ENCODE measurements at regions not wholly inside any gene's neighbourhood (a gene's known extent, or its start where the extent isn't known, plus 50 kb on each side); places are given as distances from the start of the nearest gene placed in this dataset.

GRCh38 chr14:82482345-82482744 lies 948.7 kb upstream of the SEL1L start:
- H3K27me3 ChIP-seq (ENCODE audit: insufficient read depth, low read depth) = no peaks in the 10 kb centered on the region
- H3K79me2 ChIP-seq (ENCODE audit: insufficient read depth, low read depth) = no peaks in the 10 kb centered on the region
- H4K20me1 ChIP-seq (ENCODE audit: insufficient read depth) = no peaks in the 10 kb centered on the region
- no peak for TF ChIP-seq CTCF (conservative IDR thresholded peaks at IDR 0.05; ENCODE audit: low read depth, low read length)
- no peak overlapping the region for H3K4me2 ChIP-seq
- H2AFZ ChIP-seq (ENCODE audit: low read depth) = no peak overlapping the region
- H3K4me3 ChIP-seq (IDR thresholded peaks at IDR 0.05; ENCODE audit: insufficient read depth, low read depth, low read length) = no peak overlapping the region
- no peak overlapping the region for H3K9ac ChIP-seq
- H3K4me1 ChIP-seq (ENCODE audit: low read depth, poor library complexity, severe bottlenecking) = no peaks in the 10 kb centered on the region
- no peaks in the 10 kb centered on the region for H3K36me3 ChIP-seq (ENCODE audit: insufficient read depth)
- H3K27ac ChIP-seq = no peak overlapping the region

DNA sequence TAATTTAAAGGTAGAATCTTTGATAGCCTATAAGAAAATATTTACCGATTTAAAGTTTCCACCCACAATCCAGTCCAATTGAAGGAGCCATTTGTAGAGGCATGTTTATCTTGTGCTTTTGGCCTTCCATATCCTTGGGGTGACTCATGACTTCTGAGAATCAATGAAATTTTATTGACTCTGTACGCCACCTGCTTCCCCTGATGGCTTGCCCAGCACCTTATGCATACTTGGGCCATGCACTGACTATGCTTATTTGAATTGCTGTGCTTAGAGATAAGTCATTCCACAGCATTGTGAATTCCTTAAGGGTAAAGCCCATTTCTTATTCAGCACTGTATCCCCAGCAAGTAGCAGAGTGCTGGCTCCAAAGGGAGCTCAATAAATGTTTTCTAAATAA lies 954.8 kb upstream of the SEL1L start:
- no peaks in the 10 kb centered on the region for H3K4me1 ChIP-seq (ENCODE audit: low read depth, poor library complexity, severe bottlenecking)
- H4K20me1 ChIP-seq (ENCODE audit: insufficient read depth) = no peaks in the 10 kb centered on the region
- TF ChIP-seq CTCF (conservative IDR thresholded peaks at IDR 0.05; ENCODE audit: low read depth, low read length) = no peak
- H3K79me2 ChIP-seq (ENCODE audit: insufficient read depth, low read depth) = no peaks in the 10 kb centered on the region
- no peak overlapping the region for H2AFZ ChIP-seq (ENCODE audit: low read depth)
- no peak overlapping the region for H3K9ac ChIP-seq
- H3K4me3 ChIP-seq (IDR thresholded peaks at IDR 0.05; ENCODE audit: insufficient read depth, low read depth, low read length) = no peak overlapping the region
- no peaks in the 10 kb centered on the region for H3K27me3 ChIP-seq (ENCODE audit: insufficient read depth, low read depth)
- H3K4me2 ChIP-seq = no peak overlapping the region
- no peak overlapping the region for H3K27ac ChIP-seq
- no peaks in the 10 kb centered on the region for H3K36me3 ChIP-seq (ENCODE audit: insufficient read depth)

GRCh38 chr14:82490397-82490796 lies 956.7 kb upstream of the SEL1L start:
- no peak for TF ChIP-seq CTCF (conservative IDR thresholded peaks at IDR 0.05; ENCODE audit: low read depth, low read length)
- Histone ChIP-seq H3K27me3 (ENCODE audit: insufficient read depth, low read depth) (no peaks in the 10 kb centered on the region), H2AFZ (ENCODE audit: low read depth) (no peak overlapping the region), H3K4me3 (IDR thresholded peaks at IDR 0.05; ENCODE audit: insufficient read depth, low read depth, low read length) (no peak overlapping the region), H3K9ac (no peak overlapping the region), H3K27ac (no peak overlapping the region), H3K79me2 (ENCODE audit: insufficient read depth, low read depth) (no peaks in the 10 kb centered on the region), H3K4me1 (ENCODE audit: low read depth, poor library complexity, severe bottlenecking) (no peaks in the 10 kb centered on the region), H3K4me2 (no peak overlapping the region), H3K36me3 (ENCODE audit: insufficient read depth) (no peaks in the 10 kb centered on the region), H4K20me1 (ENCODE audit: insufficient read depth) (no peaks in the 10 kb centered on the region)

- Histone ChIP-seq H3K27me3 (ENCODE audit: insufficient read depth, low read depth) (no peaks in the 10 kb centered on the region), H3K9ac (no peak overlapping the region), H4K20me1 (ENCODE audit: insufficient read depth) (no peaks in the 10 kb centered on the region), H3K27ac (no peak overlapping the region), H3K4me1 (ENCODE audit: low read depth, poor library complexity, severe bottlenecking) (no peaks in the 10 kb centered on the region), H3K36me3 (ENCODE audit: insufficient read depth) (no peaks in the 10 kb centered on the region), H2AFZ (ENCODE audit: low read depth) (no peak overlapping the region), H3K4me2 (no peak overlapping the region), H3K4me3 (IDR thresholded peaks at IDR 0.05; ENCODE audit: insufficient read depth, low read depth, low read length) (no peak overlapping the region), H3K79me2 (ENCODE audit: insufficient read depth, low read depth) (no peaks in the 10 kb centered on the region)
- no peak for TF ChIP-seq CTCF (conservative IDR thresholded peaks at IDR 0.05; ENCODE audit: low read depth, low read length)
Measured at GRCh38 chr14:82492157-82492556, 958.5 kb upstream of the SEL1L start.

DNA sequence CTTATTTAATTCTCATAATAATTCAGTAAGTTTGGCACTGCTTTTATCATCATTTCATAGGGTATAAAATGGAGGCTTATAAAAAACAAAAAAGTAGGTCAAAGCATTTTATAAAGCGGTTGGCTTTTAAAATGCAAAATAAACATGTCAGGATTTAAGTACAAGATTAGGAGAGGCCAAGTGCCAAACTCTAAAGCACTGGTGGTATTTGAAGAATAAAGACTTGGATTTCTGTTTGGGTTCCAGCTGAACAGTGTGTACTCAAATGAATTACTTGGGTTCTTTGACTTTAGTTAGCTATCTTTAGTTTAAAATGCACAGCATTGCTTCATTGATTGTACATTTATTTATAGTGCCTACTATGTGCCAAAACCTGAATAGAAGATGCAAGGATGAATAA lies 966.6 kb upstream of the SEL1L start:
- Histone ChIP-seq H3K36me3 (ENCODE audit: insufficient read depth) (no peaks in the 10 kb centered on the region), H3K4me3 (IDR thresholded peaks at IDR 0.05; ENCODE audit: insufficient read depth, low read depth, low read length) (no peak overlapping the region), H3K79me2 (ENCODE audit: insufficient read depth, low read depth) (no peaks in the 10 kb centered on the region), H3K27me3 (ENCODE audit: insufficient read depth, low read depth) (no peaks in the 10 kb centered on the region), H3K9ac (no peak overlapping the region), H2AFZ (ENCODE audit: low read depth) (no peak overlapping the region), H3K4me1 (ENCODE audit: low read depth, poor library complexity, severe bottlenecking) (no peaks in the 10 kb centered on the region), H3K4me2 (no peak overlapping the region), H4K20me1 (ENCODE audit: insufficient read depth) (no peaks in the 10 kb centered on the region), H3K27ac (no peak overlapping the region)
- no peak for TF ChIP-seq CTCF (conservative IDR thresholded peaks at IDR 0.05; ENCODE audit: low read depth, low read length)
